RPMI7951 (cell line): ENCODE measurements at regions not wholly inside any gene's neighbourhood (a gene's known extent, or its start where the extent isn't known, plus 50 kb on each side); places are given as distances from the start of the nearest gene placed in this dataset.

Experiments used
- DNase-seq: peaks from one replicate; pipeline ENCODE4 v3.0.0-alpha.2; 2012; ENCODE audit warnings: low read depth

DNA sequence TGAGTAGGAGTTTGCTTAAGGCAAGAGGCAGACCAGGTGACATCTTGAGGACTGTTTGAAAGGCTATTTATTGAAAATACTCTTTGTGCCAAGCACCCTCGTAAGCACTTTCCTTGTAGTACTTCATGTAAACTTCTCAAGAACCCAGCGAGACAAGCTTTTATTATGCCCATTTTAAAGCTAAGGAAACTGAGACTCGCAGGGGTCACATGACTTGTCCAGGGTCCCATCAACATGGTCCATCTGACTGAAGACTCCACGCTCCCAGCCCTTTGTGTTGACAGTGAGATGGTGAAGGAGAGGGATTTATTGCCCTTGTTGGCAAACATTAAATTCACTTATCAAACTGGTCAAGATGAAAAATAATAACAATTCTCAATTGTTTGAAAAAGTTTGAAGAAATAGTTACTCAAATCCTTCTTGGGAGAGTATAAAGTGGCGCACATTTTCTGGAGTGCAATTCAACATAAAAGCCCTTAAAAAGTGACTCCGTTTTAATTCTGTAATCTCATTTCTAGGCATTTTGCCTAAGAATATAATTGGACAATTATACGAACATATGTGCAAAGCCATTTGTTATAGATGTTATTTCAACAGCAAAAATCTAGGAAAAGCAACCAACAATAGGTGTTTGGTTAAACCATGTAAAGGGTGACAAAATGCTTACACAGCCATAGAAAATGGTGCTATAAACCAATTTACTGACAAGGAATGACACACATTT, 270.5 kb upstream of the NCKAP5 start:
- no peak for DNase-seq

DNA sequence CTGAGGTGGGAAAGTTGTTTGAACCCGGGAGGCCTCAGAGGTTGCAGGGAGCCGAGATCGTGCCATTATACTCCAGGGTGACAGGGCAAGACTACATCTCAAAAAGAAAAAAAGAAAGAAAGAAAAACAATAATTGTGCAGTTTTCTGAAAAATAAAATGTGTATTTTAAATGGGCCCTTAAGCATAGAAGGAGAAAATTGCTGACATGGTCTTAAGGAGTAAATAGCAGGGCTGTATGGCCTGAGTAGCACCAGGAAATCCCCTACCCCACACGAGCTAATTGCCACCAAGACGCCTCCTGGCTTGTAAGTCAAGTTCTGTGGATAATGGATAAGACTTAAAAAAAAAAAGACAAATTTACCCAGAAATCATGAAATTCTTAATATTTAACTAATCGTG, 271.4 kb upstream of the NCKAP5 start:
- no peak for DNase-seq

DNA sequence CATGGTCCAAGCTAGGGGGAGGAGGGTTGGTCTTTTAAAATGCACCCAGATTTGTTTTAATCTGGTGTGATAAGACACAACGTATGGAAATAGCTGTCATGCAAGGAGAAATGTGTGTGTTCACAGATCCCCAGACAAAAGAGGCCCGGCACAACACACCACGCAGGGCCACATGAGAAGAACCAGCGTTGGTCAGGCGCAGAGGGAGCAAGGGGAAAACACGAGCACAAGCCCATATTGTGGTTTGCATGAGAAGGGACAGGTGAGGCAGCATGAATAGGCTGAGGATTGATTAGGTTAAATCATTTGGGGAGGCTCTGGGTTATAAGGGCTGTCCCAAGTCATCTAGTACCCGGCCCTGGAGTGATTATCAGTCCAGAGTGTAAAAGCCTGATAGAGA, 272.5 kb upstream of the NCKAP5 start:
- no peak for DNase-seq

DNA sequence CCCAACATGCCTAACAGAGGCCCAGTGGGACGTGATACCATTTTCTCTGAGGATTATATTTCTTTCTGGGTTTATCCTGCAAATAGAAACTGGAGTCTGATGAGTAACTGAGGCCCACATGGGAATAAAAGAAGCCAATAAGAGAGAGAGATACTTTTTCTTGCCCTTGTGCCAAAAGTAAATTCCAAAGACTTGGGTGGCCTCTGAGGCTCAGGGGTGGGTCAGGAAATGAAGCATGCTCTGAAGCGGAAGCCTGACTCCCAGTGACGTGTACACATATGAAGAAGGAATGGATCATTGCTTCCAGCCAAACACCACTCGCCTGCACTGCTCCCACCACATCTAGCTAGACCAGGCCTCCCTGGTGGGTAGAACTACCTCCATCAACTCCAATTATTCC, 273.6 kb upstream of the NCKAP5 start:
- DNase-seq, result peak; percentile 98

DNA sequence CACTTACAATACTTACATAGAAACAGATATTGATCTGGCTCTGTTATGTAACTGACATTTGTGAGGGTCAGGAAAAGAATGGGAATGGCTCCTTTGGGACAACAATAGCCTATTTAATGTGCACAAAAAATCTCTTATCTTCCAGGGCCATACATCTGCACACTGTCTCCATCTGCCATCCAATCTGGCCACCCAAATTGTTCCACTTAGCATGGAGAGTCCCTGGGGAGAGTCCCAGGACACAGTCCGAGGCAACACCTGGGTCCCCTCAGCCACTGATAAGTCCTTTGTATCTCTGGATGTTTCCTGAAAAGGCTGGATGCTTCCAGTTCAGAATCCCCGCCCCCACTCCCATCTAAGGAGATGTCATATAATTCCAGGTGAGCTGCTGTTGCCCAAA, 274.2 kb upstream of the NCKAP5 start:
- no peak for DNase-seq

DNA sequence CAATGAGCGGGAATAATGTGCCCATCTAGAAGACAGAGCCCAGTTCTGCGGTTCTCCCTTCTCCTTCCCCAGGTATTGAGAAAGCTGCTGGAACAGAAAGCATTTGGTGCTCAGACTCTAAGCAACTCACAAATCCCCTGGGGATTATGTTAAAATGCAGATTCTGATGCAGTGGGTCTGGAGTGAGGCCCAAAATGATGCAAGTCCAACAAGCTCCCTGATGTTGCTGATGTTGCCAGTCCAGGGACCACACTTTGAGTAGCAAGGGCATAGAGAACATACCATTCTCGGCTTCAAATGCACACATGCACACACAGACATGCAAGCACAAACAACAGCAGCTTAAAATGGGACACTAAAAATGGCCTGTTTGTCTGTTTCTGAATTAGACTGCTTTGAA, 274.8 kb upstream of the NCKAP5 start:
- DNase-seq, result no peak

DNA sequence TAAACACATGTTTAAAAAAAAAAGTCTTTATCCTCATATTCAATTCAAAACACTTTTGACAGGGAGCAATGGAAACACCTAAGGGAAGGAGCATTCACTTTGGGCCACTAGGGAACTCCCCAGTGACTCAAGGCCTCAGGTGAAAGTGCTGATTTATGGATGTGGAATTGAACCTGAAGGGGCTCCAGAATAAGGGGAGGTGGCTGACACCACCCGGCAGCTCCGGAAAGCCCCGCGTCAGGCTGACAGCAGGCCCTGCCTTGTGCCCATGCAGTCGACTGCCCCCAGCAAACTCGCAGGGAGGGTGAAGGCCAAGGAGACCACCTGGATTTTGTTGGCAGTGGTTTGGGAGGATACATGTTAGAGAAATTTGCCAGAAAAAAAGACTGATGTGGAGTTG, 275.3 kb upstream of the NCKAP5 start:
- DNase-seq, result no peak

DNA sequence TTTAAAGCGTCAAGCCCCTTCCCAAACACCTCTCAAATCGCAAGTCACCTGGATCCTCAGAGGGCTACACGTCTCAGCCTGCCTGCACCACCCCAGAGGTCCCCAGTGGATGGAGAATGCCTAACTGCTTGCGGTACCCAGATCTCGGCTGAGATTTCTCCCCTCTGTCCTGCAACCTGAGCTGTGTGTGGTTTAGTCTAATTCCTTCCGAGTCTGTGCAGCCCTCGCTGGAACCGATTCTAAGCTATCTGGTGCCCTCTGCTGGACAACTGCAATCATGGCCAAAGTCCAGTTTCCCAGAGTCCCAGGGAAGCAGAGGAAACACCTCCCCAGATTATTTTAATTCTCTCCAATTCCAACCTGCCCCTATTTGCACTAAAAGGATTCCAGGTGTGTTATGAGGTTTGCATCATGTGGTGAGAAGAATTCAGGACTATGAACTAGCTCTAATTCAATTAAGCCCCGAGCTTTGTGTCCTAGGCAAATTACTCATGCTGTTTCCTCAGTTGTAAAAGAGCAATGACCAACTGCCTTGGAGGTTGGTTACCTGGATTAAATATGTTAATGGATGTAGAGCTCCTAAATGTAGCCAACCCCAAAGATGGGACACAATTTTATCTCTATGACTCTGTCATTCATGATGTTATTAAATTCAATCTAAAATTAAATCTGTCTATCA, 276.1 kb upstream of the NCKAP5 start:
- DNase-seq, result peak; percentile 82

DNA sequence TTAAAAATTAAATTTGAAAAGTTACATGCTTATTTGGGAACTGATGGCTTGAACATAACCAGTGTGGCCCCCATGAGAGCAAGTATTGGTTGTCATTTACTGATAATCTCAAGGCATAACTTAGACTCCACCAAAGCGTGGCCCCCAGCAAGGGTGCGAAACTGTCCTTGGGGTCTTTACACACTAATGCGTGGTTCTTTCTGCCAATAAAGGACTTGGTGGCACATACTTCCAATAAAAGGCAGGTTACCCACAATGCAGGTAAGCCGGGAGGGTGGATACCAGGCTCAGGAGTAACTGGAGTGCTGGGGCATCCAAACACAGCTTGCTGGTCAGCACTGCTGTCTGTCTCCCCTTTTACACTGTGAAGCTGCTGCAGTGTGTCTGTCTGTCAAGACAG, 278.2 kb upstream of the NCKAP5 start:
- no peak for DNase-seq

DNA sequence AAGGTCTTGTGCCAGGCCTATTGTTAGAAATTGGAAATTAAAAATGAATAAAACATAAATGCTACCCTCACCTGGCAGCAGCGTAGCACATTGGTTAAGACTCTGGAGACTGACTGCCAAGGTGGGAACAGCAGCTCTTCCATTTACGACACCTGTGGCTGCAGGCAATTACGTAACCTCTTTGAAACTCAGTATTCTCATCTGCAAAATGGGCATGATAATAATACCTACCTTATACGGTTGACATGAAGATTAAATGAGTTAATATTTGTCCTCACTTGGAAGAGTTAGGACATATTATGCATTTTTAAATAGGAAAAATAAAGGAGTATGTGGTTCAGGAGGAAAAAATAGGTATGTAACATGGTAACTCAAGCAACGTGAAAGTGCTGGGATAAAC, 279.3 kb upstream of the NCKAP5 start:
- no peak for DNase-seq

DNA sequence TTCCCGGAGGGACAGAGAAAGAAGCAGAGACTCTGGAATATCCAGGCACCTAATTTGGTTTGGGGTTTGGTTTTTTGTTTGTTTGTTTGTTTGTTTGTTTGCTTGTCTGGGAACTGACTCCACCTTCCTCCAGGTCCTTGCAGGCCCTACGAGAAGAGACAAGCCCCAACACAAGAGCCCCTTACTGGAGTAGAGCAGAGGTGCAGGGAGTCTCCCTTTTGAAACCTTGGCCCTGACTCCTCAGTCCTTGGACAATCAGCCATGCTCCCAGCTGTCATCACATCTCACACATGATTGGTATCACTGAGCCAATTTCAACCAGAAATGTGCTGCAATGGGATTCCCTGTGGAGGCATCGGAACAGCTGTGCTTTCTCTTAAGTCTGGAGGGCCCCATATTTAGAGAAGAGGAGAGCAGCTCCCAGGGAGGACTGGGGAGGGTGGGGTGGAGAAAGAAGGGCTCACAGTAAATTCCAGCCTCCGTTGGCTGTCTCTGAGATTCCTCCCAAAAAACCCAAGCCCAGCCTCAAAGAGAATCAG, 279.9 kb upstream of the NCKAP5 start:
- DNase-seq, result no peak

DNA sequence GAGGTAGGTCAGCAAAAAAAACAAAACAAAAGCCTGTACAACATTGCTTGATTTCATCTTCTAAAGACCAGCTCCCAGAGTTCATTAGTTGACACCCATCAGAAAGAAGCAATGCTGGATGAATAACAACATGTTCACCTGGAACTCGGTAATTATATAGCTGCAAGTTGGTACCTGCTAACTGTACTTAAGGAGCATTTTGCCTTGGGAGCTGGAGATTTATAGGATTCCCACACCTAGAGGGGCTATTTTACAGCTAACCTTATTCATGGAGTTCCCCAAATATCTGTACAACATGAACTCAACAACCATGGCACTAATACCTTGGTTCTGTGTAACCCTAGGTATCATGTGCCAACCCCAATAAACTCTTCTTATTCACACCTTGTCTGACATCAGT, 281.1 kb upstream of the NCKAP5 start:
- DNase-seq, result no peak

DNA sequence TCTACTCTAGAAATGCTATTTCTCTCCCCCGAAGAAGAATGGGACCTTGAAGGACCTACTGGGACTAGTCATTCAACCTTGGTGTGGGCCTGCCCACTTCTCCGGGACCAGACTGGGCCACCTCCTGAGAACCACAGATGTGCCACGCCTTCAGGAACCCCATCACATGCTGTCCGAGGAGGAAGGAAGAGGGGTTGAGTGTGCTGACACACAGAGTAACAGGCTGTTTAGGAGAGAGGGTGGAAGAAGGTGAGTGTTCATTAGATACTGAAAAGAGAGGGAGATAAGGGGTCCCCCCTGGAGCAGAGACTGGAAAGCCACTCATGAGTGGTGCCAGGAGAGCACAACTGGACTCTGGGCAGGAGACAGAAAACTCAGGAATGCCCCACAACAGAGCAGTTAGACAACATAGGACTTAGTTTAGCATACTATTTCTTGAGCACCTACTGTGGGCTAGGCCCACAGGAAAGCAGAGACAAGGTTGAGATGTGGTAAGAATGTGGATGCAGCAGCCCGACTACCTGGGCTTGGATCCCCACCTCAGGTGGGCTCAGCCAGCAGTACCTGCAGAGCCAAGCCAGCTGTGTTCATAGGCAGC, 286.4 kb upstream of the NCKAP5 start:
- DNase-seq, result no peak

DNA sequence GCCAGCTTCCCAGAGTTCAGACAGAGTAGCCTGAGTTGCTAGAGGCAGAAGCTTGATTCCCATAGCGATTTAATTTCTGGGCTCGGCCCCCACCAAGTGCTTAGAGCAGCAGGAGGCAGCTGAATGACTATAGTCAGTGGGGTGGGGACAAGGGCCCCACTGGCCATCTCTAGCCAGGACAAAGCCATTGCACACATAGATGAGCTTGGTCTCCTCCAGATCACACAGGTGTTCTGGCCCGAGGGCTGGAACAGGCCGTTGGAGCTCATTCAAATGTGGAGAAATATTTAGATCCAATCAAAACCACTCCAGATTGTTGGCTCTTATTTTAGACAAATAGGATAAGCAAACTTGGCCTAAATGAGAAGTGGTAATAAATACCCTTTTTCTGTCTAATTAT, 287.3 kb upstream of the NCKAP5 start:
- no peak for DNase-seq

DNA sequence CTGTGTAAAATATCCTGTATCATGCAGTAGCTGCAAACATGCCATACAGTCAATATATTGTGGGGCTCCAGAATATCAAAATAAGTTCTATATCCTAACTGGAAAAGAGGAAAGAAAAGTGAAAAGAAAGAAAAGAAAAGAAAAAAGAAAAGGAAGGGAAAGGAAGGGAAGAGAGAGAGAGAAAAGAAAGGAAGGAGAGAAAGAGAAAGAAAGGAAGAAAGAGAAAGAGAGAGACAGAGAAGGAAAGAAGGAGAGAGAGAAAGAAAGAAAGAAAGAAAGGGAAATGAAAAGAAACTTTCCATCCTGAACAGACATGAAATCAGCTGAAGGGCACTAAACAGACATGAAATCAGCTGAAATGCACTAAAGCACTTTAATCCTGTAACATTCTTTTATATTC, 288.4 kb upstream of the NCKAP5 start:
- DNase-seq, result no peak

DNA sequence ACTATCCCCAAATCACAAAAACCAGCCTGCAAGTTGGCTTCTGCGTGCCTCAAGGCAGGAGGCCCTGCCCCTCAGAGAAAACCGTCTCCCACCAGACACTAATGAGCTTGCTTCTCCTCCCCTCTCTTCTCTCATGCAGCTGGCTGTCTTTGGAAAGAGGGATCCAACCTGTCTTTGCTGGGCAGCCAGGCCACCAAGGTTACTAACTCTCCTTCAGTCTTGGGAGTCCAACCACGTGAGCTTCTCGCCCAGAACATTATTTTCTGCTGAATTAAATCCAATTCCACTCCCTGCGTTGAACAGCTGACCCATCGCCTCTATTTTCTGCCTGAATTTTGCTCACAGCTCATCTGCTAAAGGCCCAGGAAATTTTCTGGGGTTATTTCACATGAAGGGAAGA, 291.3 kb upstream of the NCKAP5 start:
- no peak for DNase-seq

DNA sequence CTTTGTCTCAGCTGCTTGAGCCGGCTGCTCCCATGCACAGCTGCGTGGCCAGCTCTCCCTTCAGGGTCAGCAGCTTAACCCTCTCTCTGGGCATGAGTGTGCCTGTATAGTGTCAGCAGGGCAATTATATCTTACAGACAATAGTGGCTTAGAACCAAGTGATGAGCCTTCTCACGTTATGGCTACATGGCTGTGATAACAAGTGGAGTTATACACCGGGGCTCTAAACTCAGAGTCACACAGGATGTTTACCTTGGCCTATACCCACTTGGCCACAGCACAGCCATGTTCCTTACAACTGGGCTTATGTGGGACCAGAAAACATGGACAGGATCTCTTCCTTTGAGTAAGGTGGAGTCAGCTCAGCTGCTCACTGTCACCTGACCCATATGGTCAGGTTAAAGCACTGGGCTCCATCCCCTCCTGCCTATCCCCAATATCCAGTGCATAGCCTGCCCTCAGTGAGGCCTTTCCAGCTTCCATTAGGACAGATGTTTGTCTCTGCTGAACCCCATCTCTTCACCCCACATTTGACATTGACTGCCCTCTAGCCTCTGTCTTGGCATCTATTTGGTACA, 294.2 kb upstream of the NCKAP5 start:
- DNase-seq, result peak; percentile 53

DNA sequence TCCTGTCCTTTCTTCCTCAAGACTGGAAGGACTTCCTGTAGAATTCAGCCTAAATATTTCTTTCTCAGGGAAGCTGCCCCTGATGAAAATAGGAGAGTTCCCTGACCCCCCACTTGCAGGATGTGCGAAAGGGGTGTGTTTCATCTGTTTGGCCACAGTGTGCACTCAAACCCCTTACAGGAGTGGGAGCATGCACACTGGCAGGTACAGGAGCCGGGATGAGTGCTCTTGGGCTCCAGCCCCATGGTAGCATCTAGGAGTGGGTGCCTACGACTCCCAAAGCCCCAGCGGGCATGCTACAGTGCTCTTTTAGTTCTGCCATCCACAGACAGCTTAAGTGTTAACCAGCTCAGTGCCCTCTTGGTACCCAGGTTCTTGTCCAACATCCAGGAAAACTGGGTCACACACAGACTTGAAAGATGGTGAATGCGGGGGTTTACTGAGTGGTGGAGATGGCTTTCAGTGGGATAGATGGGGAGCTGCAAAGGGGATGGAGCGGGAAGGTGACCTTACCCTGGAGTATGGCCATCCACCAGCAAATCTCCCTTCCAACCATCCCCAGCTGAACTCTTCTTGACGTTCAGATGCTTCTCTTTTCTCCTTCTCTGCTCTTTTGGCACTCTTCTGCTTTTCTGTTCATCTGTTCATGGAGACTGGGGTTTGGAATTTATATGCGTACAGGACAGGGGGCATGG, 295.0 kb upstream of the NCKAP5 start:
- DNase-seq, result no peak

DNA sequence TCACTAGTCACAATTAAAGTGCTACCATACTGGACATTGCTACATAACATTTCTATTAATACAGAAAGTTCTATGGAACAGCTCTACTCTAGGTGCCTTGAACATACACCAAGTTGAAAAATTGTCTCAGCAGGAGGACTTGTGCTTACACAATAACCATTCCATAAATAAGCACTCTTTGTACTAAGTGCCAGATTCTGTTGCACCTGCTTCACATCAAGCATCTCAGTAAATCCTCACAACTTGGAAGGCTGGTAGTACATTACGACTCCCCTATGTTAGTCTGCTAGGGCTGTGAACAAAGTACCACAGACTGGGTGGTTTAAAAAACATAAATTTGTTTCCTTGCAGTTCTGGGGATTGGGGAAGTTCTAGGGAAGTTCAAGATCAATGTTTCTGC, 296.9 kb upstream of the NCKAP5 start:
- no peak for DNase-seq

DNA sequence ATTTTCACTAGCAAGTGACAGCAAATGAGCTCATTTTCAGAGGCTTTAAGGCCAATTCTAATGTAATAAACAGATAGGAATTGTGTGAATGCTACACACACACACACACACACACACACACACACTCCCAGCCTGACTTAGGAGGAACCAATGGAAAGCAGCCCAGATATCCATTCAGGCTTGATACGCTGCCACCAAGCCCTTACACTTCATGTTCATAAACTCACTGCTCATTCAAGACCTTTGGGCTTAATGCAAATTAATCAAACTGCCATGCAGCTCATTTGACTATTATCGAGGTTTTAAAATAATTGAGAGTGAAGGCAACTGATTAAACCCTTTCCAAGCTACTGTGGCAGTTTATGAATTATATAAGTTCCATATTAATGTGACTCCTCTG, 298.9 kb upstream of the NCKAP5 start:
- no peak for DNase-seq

DNA sequence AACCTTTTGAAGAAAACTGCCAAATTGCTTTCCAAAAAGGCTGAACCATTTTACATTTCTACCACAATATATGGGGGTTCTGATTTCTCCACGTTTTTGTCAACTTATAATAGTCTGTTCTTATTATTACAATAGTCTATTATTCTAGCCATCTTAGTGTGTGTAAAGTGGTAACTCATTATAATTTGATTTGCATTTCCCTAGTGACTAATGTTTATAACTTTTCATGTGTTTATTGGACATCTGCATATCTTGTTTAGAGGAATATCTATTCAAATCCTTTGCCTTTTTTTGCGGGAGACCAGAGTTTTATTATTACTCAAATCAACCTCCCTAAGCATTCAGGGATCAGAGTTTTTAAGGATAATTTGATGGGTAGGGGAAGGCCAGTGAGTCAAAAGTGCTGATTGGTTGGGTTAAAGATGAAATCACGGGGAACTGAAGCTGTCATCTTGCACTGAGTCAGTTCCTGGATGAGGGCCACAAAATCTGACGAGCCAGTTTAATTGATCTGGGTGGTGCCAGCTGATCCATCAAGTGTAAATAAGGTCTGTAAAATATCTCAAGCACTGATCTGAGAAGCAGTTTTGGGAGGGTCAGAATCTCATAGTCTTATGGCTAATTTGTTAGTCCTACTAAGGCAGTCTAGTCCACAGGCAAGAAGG, 303.4 kb upstream of the NCKAP5 start:
- peak; percentile 31 for DNase-seq

DNA sequence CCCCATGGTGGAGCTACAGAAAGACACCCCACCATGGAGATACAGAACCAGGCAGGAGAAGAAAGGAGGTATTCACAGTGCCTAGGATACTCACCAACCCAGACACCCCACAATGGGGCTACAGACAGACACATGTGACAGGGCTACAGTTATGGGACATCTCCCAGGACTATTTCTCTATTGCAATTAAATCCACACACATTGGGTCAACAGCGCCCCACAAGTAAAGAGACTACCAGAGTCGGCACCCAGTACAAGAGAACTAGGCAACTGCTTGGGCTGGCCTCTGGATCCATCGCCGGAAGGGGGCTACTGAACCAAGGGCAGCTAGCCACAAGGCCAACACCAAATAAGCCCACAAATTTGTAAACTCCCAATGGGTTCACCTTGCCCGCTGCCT, 310.1 kb upstream of the NCKAP5 start:
- no peak for DNase-seq
